NOMO-1 (cell line): ENCODE measurements at regions not wholly inside any gene's neighbourhood (a gene's known extent, or its start where the extent isn't known, plus 50 kb on each side); places are given as distances from the start of the nearest gene placed in this dataset.
"Not testable (repeated sequence)": the region's sequence is repeated elsewhere in the genome, so short reads cannot be mapped to it uniquely, and the experiment has no call there.

ENCODE experiments used
- DNase-seq, 2 experiments: peaks; one replicate each; lab custom pipeline; 2025; ENCODE audit not compliant: unreplicated experiment in 2 of 2; lab: John Stamatoyannopoulos, UW

DNA sequence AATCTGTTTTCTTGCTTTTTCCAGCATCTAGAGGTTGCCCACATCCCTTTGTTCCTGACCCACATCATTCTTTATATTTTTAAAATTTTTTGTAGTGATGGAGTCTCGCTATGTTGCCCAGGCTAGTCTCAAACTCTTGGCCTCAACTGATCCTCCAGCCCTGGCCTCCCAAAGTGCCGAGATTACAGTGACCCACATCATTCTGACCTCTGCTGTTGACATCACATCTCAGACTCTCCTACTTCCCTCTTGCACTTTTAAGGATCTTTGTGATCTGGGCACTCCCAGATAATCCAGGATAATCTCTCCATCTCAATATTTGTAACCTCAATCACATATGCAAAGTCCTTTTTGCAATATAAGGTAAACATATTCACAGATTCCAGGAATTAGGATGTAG is 266.6 kb downstream of the MEX3B start:
- DNase-seq: no peak

DNA sequence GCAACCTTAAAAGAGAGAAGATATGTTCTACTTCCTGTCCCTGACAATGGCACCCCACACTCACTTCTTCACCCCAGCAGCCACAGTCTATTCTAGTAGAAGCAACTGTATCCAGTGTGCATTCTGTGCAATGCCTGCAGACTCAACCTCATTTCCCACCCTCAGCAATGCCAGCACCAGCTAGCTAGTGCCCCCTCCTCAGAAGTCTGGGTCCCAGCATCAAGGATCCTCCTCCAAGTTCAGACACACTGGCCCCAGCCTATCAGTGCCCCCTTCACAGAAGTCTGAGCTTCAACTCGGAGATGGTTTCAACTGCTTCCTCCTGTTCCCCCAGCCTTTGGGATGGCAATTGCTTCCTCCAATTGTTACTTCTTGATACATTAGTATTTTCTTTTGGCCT is 268.3 kb downstream of the MEX3B start:
- DNase-seq: no peak

DNA sequence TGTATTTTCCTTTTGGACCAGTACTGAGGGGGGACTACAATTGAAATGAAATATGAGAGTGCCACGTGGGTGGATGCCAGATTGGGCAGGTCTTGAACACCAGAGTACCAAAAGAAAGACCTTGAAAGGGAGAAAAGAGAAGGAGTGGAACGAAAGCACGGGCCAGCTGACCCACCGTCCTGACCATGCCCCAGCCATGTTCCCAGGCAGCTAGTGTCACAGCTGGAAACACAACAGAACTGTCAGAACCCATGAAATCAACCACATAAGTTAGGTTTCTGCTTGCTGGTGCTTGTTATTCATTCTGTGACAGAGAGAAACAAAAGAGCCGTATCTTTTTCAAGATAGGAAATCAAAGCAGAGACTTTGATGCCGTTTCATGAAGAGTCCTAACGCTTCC is 268.8 kb downstream of the MEX3B start:
- no peak for DNase-seq

DNA sequence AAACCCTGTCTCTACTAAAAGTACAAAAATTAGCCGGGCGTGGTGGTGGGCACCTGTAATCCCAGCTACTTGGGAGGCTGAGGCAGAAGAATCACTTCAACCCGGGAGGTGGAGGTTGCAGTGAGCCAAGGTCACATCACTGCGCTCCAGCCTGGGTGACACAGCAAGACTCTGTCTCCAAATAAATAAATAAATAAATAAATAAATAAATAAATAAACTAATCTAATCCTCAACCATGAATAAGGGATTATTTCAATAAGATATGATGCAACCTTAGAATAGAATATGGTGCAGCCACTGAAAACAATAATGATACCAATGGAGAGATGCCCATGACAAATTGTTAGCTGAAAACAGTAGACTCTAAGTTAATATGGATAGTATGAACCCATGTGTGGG is 270.0 kb downstream of the MEX3B start:
- not testable (repeated sequence) for DNase-seq

DNA sequence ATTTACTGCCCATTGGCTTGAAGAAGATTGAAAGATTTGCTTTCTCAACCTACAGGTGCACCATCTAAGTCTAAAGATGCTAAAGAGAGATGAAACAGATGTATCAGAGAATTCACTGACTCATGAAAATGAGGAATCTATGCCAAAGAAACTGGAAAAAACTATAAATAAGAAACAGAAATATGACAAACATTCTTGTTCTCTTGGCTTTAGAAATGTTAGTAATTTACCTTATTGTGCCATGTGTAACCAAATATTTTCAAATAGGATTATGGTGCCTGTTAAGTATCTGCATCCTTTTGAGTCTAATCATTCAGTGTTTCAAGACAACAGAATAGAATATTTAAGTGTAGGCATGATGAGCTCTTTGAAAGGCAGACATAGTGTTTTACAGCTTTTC is 271.5 kb downstream of the MEX3B start:
- no peak for DNase-seq

DNA sequence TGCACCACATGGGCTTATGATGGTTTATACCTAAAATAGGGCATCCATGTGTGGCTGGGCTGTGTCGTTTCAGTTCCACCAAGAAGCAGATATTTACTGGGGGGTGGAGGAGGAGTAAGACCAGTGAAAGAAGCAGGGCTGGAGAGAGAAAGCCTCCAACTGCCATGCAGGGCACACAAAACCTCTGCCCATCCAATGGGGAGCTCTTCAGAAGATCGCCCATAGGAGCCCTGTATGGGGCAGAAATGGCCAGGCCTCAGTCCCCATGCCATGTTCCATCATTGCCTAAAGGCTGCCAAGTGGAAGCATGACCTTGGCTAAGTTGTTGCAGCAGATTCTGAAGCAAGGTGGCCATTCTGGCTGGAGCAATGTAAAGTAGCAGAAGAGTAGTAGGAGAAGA is 277.0 kb downstream of the MEX3B start:
- no peak for DNase-seq

DNA sequence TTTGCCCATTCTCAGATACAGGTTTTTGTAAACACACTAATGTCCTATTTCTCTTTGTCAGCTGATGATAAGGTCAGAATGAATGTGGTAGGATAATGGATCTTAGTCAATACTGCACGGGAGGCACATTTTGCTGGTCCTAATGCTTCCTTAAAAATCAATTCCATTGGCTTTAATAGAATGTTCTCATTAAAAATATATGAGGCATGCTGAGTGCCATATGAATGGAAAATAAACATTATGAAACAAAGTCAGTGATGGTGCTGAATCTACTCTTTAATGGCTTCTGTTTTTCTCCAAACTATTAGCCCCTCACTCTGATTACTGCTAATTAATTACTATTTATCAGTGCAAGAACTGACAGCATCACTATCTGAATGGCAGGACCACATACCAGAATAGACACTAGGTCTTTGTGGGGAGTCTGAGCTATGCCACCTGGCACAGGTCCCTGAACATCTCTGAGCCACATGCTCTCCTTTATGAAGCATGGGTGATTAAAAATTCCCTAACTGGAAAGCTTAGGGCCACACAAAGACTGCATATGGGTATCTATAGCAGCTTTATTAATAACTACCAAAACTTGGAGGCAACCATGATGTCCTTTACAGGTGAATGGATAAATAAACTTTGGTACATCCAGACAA is 278.9 kb downstream of the MEX3B start:
- no peak for DNase-seq

DNA sequence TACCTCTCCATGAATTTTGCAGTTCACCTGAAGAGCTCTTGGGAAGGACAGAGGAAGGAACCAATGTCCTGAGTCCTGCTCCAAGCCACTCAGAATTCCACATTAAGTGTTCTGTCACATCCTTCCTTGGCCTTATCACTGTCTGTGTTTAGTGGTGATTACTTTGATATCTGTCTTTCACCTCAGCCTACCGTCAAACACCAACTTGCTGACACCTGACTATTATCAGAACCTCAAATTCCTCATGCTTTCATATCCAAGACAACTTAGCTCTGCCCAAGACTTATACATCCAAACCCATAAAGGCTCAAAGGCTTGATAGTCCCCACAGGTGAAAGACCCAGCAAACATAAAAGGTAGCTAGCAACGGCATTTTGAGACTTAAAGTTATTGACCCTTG is 280.0 kb downstream of the MEX3B start:
- DNase-seq: no peak

DNA sequence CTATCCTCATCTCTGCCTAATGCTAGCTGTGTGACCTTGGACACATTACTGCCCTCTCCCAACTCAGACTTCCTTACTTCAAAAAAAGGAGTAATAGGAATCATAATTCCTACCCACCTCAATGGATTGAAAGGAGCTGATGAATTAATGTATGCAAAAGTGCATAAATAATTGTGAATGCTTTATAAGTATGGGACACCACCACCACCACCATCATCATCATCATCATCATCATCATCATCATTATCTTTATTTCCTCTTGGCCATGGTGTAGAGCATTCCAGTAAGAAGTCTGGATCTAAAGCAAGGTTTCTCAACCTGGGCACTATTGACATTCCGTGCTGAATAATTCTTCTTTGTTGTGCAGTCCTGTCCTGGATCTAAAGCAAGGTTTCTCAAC is 282.5 kb downstream of the MEX3B start:
- no peak for DNase-seq

DNA sequence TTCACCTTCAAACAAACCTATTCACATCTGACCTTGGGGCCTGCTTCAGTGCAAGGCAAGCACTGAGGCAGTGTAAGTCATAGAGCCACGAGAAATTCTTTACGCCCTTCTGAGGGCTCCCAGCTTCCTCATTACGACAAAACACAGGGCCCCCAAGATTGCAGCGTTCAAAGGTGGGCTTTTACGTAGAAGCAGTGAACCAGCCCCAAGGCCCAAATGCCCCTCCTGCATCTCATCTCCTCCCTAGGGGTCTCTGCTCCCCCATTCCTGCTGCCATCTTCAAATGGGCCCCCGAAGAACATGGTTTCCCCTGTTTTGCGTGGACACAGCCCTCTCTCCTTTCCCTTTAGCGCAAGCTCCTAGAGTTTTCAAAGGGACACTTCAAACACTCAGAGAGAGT is 285.1 kb downstream of the MEX3B start:
- no peak for DNase-seq

DNA sequence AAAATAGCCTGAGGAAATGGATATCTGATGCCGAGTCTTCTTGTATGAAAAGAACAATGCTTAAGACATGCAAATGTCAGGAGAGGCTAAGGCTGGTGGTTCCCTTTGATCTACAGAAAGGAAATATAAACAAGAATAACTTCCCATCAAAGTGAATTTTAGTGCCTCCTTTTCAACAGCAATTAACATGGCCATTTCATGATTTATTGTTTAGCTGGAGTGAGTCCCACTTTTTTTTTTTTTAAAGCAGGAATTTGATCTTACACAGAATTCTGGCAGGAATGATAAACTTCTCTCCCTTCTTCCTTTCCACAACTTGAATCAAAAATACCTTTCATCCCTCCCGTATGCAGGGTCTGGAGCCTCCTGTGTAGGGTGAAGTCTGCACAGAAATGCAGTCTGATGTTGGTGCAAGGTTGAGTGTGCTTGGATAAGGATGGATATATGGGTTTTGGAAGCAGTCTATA is 287.0 kb downstream of the MEX3B start:
- no peak for DNase-seq

DNA sequence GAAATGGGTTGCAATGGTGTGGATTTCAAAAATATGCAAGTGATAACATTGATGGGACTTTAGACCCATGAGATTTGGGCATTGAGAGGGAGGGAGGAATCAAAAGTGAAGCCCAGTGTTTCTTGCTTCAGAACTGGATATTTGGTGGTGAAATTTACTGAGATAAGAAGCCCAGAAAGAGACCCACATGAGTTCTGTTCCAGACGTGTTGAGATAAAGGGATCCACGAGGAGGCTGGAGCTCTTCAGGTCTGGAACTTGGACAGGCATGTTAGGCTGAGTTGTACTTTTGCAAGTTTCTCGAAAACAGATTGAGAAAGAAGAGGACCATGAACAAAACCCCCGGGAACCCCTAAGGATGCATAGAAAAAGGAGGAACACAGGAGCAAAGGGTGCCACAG is 290.2 kb downstream of the MEX3B start:
- no peak for DNase-seq

DNA sequence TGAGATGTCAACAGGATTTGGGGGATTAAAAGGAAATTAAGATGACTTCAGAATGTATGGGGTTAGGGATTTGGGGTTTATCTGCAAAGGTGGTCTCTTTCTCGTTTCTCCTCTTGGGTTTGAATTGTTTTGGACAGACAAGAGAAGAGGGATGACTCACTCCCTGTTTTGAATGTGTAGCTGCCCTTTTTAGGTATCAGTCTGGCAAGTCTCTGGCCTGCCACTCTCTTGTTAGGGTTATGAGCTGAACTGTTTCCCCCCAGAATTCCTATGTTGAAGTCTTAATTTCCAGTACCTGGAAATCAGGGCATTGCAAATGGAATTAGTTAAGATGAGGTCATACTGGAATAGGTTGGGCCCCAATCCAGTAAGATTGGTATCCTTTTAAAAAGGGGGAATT is 291.7 kb downstream of the MEX3B start:
- DNase-seq: no peak

DNA sequence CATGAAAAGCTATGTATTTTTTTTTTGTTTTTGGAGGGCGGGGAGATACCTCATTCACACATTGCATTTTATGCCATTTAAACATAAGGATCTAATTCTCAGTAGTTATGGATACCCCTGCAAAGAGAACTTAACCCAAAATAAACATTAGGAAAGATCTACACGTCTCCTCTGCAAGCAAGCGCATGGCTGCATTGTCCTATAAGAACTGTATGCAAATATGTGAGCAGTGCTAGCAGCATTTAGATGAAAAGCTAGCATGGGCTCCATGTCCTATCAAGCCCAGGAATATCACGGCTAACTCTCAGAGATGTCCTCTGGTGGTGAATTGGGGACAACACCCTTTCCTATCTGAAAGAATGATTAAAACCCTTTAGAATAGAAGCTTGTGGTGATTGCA is 292.8 kb downstream of the MEX3B start:
- no peak for DNase-seq

DNA sequence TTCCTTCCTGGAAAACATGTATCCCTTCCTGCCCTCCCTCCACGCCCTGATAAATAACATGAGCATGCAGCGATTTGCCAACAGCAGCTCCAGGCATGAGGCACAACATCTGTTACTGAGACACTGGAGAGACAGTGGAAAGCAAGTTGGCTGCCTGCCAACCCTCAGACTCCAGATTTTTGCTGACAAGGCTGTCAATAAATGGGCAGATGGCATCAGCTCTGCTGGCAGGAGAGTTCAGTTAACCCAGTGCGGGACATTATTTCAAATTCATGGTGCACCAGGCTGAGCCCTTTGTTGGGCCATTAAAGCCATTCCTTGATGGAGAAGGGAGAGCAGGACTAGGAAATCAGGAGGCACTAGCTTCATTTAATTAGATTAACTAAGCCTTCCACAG is 293.3 kb downstream of the MEX3B start:
- DNase-seq: no peak

DNA sequence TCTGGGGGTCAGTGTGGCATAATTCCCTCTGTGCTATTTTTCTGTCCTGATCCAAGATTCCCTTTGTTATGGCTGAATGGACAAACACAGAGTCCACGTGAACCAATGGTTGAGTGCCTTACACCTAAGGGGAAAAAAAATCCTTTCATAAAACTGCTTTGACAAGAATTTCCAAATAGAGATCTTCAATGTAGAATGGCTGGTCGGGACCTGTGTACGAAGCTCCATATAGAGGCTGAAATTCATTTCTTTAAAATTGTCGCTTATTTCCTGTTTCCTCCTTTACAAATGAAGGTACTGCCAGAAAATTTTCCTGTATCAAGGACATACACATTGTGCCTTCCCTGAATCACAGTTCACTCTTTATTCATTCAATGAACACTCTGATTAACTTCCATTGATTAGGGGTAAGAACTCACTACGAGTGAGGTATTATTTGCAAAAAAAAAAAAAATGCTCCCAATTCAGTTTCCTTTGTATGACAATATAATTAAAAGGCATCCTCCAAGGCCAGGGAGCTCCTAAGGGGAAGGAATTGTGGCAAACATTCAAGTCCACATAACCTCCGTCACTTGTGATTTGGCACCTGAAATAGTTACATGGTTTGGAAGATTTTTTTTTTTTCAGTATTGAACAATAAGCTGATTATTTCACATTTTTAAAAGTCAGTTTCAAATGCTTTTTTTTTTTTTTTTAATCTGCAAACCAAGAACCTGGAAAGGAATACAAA is 293.8 kb downstream of the MEX3B start:
- DNase-seq: no peak

DNA sequence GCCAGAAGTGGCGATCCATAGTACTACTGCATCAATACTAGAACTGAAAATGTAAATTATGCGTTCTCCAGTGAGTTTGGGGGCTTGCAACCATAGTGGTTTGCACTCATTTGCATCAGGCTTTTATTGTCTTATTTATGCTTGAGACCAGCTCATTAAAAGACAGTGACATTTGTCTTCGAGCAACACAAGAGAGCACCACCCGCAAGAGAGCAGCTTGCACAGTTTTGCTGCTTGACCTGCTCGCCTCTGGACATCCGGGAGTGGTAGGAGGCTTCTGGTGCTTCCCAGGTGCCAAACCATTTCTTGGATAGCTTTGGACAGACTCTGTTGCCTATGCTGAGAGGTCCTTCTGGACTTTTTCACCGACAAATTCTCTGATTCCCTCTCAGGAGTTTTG is 294.6 kb downstream of the MEX3B start:
- no peak for DNase-seq

DNA sequence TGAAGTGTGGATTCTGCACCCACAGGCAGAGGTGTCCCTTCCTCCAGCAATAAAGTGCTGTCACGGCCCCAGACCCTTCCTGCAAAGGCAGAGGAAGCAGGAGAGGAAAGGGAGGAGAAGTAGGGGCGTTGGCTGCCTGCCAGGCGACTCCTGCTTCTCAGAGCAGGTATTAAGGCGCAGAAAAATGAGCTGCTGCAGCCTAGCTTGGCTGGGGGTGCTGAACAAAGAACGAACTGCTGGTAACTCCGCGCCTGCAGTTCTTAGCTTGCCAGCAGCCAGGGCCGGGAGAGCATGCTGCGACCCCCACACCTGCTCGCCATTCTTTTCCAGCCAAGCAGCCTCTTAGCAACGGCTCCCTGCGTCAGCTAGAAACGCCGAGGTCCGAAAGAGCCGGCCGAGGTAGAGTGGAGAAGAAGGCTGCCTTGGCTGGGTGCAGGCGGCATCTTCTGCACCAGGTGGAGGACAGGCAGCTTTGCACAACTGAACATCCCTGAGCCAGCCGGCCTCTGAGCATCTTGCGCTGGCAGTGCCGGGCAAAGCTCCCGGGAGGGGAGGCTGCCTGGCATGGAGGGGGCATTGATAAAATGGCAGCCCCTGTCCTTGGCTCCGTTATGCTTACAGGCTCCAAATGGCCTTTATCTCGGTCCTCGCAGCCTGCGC is 296.0 kb downstream of the MEX3B start:
- no peak for DNase-seq

DNA sequence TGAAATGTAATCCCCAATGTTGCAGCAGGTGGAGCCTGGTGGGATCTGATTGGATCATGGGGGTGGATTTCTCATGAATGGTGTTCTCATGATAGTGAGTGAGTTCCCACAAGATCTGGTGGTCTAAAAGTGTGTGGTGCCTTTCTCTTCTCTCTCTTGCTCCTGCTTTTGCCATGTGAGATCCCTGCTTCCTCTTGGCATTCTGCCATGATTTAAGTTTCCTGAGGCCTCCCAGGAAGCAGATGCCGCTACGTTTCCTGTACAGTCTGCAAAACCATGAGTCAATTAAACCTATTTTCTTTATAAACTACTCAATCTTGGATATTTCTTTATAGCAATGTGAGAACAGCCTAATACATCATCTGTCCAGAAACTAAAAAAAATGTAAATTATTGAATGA is 298.3 kb downstream of the MEX3B start:
- DNase-seq: no peak

DNA sequence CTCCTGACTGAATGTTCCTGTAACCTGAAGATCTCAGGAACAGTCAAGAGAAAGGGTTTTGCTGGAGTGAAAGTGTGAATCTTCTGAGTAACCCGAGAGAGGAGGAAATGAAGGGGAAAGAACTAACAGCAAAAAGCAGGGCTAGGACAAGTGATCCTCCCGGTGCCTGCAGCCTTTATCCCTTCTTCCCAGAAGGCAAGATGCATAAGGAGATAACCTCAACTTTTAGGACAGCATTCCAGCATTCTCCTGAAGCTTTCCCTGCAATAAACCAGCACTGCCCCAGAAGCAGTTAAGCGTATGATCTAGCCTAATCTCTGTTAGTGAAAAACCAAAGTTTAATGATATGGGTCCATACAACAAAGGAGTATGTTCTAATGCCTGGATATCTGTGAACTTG is 298.8 kb downstream of the MEX3B start:
- DNase-seq: no peak

DNA sequence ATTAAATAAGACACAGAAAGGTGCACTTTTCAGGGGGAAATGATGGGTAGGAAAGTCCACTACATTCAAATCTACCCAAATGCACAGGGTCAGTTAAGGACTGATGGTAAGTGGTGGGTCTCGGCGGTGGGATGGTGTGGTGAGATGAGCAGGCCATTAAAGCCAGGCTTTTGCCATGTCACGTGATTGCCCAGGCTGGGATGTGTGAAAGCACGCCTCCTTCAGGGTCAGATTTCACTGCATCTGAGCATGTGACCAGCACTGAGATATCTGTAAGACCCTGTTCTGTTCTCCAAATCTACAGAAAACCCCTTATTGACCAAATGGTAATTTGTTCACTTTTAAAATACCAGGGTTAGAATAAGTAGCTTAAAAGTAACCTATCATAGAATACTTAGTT is 301.5 kb downstream of the MEX3B start:
- no peak for DNase-seq

DNA sequence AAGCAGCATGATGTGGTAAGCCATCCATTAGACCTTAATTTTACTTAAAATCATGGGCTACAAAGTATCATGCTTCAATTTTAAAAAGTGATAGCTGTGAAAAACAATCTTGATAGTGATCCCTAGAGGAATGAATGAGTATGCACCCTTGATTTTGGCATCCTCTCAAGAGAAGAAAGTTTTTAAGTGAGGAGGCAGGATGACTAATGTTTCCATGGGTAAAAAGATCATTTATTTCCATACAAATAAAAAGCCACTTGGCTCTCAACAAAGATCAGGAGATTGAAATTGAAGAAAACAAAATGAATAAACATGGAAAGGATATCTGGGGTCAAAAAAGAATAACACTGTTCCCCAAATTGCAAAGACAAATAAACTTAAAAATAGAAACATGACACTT is 305.4 kb downstream of the MEX3B start:
- DNase-seq: no peak
